ENCODE measurements at regions not wholly inside any gene's neighbourhood (a gene's known extent, or its start where the extent isn't known, plus 50 kb on each side); places are given as distances from the start of the nearest gene placed in this dataset.
"Not testable (repeated sequence)": the region's sequence is repeated elsewhere in the genome, so short reads cannot be mapped to it uniquely, and the experiment has no call there.

- Mint-ChIP-seq H3K36me3 (ENCODE audit: low read depth) (no peaks in the 10 kb centered on the region), H3K4me1 (ENCODE audit: low read depth) (no peaks in the 10 kb centered on the region), H3K27ac (no peak overlapping the region), H3K9me3 (no peaks in the 10 kb centered on the region), H3K27me3 (ENCODE audit: low read depth) (peaks cover 16% of the 10 kb centered on the region), H3K4me3 (no peak overlapping the region)
- DNase-seq (ENCODE audit: low spot score), result no peak
Measured at GRCh38 chr7:23915236-23915635, 205.2 kb downstream of the STK31 start.

- Mint-ChIP-seq H3K4me1 (ENCODE audit: low read depth) (no peaks in the 10 kb centered on the region), H3K27me3 (ENCODE audit: low read depth) (peaks cover 10% of the 10 kb centered on the region), H3K9me3 (no peaks in the 10 kb centered on the region), H3K4me3 (no peak overlapping the region), H3K36me3 (ENCODE audit: low read depth) (no peaks in the 10 kb centered on the region), H3K27ac (no peak overlapping the region)
- no peak for DNase-seq (ENCODE audit: low spot score)
Measured at GRCh38 chr7:23918286-23918685, 208.3 kb downstream of the STK31 start.

GRCh38 chr7:23918856-23919255 lies 208.8 kb downstream of the STK31 start:
- H3K4me3 Mint-ChIP-seq, result no peak overlapping the region
- H3K27me3 Mint-ChIP-seq (ENCODE audit: low read depth), result peaks cover 10% of the 10 kb centered on the region
- H3K4me1 Mint-ChIP-seq (ENCODE audit: low read depth), result no peaks in the 10 kb centered on the region
- no peak for DNase-seq (ENCODE audit: low spot score)
- H3K36me3 Mint-ChIP-seq (ENCODE audit: low read depth), result no peaks in the 10 kb centered on the region
- H3K9me3 Mint-ChIP-seq, result no peaks in the 10 kb centered on the region
- H3K27ac Mint-ChIP-seq, result no peak overlapping the region

- Mint-ChIP-seq H3K36me3 (ENCODE audit: low read depth) (no peaks in the 10 kb centered on the region), H3K27ac (no peak overlapping the region), H3K27me3 (ENCODE audit: low read depth) (peaks cover 7% of the 10 kb centered on the region), H3K9me3 (no peaks in the 10 kb centered on the region), H3K4me3 (no peak overlapping the region), H3K4me1 (ENCODE audit: low read depth) (no peaks in the 10 kb centered on the region)
- DNase-seq (ENCODE audit: low spot score), result no peak
Measured at GRCh38 chr7:23925088-23925487, 215.1 kb downstream of the STK31 start.

- no peaks in the 10 kb centered on the region for H3K36me3 Mint-ChIP-seq (ENCODE audit: low read depth)
Measured at GRCh38 chr7:23927709-23928417, 217.8 kb downstream of the STK31 start.

GRCh38 chr7:23928418-23928775 lies 218.4 kb downstream of the STK31 start:
- Mint-ChIP-seq H3K9me3 (no peaks in the 10 kb centered on the region), H3K4me3 (no peak overlapping the region), H3K27ac (no peak overlapping the region), H3K4me1 (ENCODE audit: low read depth) (no peaks in the 10 kb centered on the region), H3K27me3 (ENCODE audit: low read depth) (peaks cover 7% of the 10 kb centered on the region), H3K36me3 (ENCODE audit: low read depth) (no peaks in the 10 kb centered on the region)
- no peak for DNase-seq (ENCODE audit: low spot score)

More at GRCh38 chr7:23927709-23928417, 217.8 kb downstream of the STK31 start:
- Mint-ChIP-seq H3K4me1 (ENCODE audit: low read depth) (no peaks in the 10 kb centered on the region), H3K4me3 (no peak overlapping the region), H3K27ac (no peak overlapping the region), H3K9me3 (no peaks in the 10 kb centered on the region), H3K27me3 (ENCODE audit: low read depth) (peaks cover 7% of the 10 kb centered on the region)
- DNase-seq (ENCODE audit: low spot score), result no peak

GRCh38 chr7:23930312-23930711 lies 220.3 kb downstream of the STK31 start:
- Mint-ChIP-seq H3K27me3 (ENCODE audit: low read depth) (peaks cover 11% of the 10 kb centered on the region), H3K27ac (no peak overlapping the region), H3K9me3 (no peaks in the 10 kb centered on the region), H3K36me3 (ENCODE audit: low read depth) (no peaks in the 10 kb centered on the region), H3K4me1 (ENCODE audit: low read depth) (no peaks in the 10 kb centered on the region), H3K4me3 (no peak overlapping the region)
- no peak for DNase-seq (ENCODE audit: low spot score)

- peaks cover 12% of the 10 kb centered on the region for H3K27me3 Mint-ChIP-seq (ENCODE audit: low read depth)
- no peak for DNase-seq (ENCODE audit: low spot score)
- no peaks in the 10 kb centered on the region for H3K9me3 Mint-ChIP-seq
- H3K36me3 Mint-ChIP-seq (ENCODE audit: low read depth), result no peaks in the 10 kb centered on the region
- H3K4me3 Mint-ChIP-seq, result no peak overlapping the region
- no peaks in the 10 kb centered on the region for H3K4me1 Mint-ChIP-seq (ENCODE audit: low read depth)
- no peak overlapping the region for H3K27ac Mint-ChIP-seq
Measured at GRCh38 chr7:23931633-23932032, 221.6 kb downstream of the STK31 start.

GRCh38 chr7:23938215-23938614 lies 228.2 kb downstream of the STK31 start:
- peaks cover 16% of the 10 kb centered on the region for H3K27me3 Mint-ChIP-seq (ENCODE audit: low read depth)
- no peak for DNase-seq (ENCODE audit: low spot score)
- H3K36me3 Mint-ChIP-seq (ENCODE audit: low read depth), result no peaks in the 10 kb centered on the region
- H3K4me1 Mint-ChIP-seq (ENCODE audit: low read depth), result no peaks in the 10 kb centered on the region
- no peak overlapping the region for H3K27ac Mint-ChIP-seq
- H3K9me3 Mint-ChIP-seq, result no peaks in the 10 kb centered on the region
- H3K4me3 Mint-ChIP-seq, result no peak overlapping the region

GRCh38 chr7:23938937-23939552 lies 229.0 kb downstream of the STK31 start:
- Mint-ChIP-seq H3K27ac (no peak overlapping the region), H3K36me3 (ENCODE audit: low read depth) (no peaks in the 10 kb centered on the region), H3K9me3 (no peaks in the 10 kb centered on the region), H3K27me3 (ENCODE audit: low read depth) (peaks cover 16% of the 10 kb centered on the region), H3K4me1 (ENCODE audit: low read depth) (no peaks in the 10 kb centered on the region), H3K4me3 (no peak overlapping the region)
- no peak for DNase-seq (ENCODE audit: low spot score)

GRCh38 chr7:23939747-23940146 lies 229.7 kb downstream of the STK31 start:
- H3K27ac Mint-ChIP-seq; H3K36me3 Mint-ChIP-seq (ENCODE audit: low read depth); H3K4me3 Mint-ChIP-seq; H3K4me1 Mint-ChIP-seq (ENCODE audit: low read depth); DNase-seq (ENCODE audit: low spot score); H3K9me3 Mint-ChIP-seq: not testable (repeated sequence)
- peaks cover 11% of the 10 kb centered on the region for H3K27me3 Mint-ChIP-seq (ENCODE audit: low read depth)

GRCh38 chr7:23941551-23941950 lies 231.5 kb downstream of the STK31 start:
- no peak for DNase-seq (ENCODE audit: low spot score)
- Mint-ChIP-seq H3K27ac (no peak overlapping the region), H3K36me3 (ENCODE audit: low read depth) (no peaks in the 10 kb centered on the region), H3K27me3 (ENCODE audit: low read depth) (peaks cover 13% of the 10 kb centered on the region), H3K4me3 (no peak overlapping the region), H3K4me1 (ENCODE audit: low read depth) (no peaks in the 10 kb centered on the region), H3K9me3 (peaks cover 5% of the 10 kb centered on the region)

GRCh38 chr7:23942032-23942431 lies 232.0 kb downstream of the STK31 start:
- Mint-ChIP-seq H3K36me3 (ENCODE audit: low read depth) (no peaks in the 10 kb centered on the region), H3K27me3 (ENCODE audit: low read depth) (peaks cover 10% of the 10 kb centered on the region), H3K27ac (no peak overlapping the region), H3K4me3 (no peak overlapping the region), H3K4me1 (ENCODE audit: low read depth) (no peaks in the 10 kb centered on the region), H3K9me3 (peaks cover 9% of the 10 kb centered on the region)
- DNase-seq (ENCODE audit: low spot score), result no peak

GRCh38 chr7:23944131-23944530 lies 234.1 kb downstream of the STK31 start:
- Mint-ChIP-seq H3K4me3 (no peak overlapping the region), H3K27me3 (ENCODE audit: low read depth) (peaks cover 10% of the 10 kb centered on the region), H3K9me3 (peaks cover 10% of the 10 kb centered on the region), H3K4me1 (ENCODE audit: low read depth) (no peaks in the 10 kb centered on the region), H3K27ac (no peak overlapping the region), H3K36me3 (ENCODE audit: low read depth) (no peaks in the 10 kb centered on the region)
- no peak for DNase-seq (ENCODE audit: low spot score)

GRCh38 chr7:23945472-23945871 lies 235.5 kb downstream of the STK31 start:
- no peak for DNase-seq (ENCODE audit: low spot score)
- Mint-ChIP-seq H3K4me3 (no peak overlapping the region), H3K9me3 (peaks cover 10% of the 10 kb centered on the region), H3K4me1 (ENCODE audit: low read depth) (no peaks in the 10 kb centered on the region), H3K27me3 (ENCODE audit: low read depth) (peaks cover 7% of the 10 kb centered on the region), H3K27ac (no peak overlapping the region), H3K36me3 (ENCODE audit: low read depth) (no peaks in the 10 kb centered on the region)

All from T-helper 2 cell treated with Interferon-gamma antibody and Interleukin-4, amounts not matched to agents 5 μg/mL and 100 μg/mL, for 36 hours (primary cell).